GM21390 (cell line): ENCODE measurements at regions not wholly inside any gene's neighbourhood (a gene's known extent, or its start where the extent isn't known, plus 50 kb on each side); places are given as distances from the start of the nearest gene placed in this dataset.

ENCODE experiments used
- ATAC-seq: cut with Tn5 transposase; IDR thresholded peaks from one replicate; pipeline ENCODE4 v1.9.1; 2021; ENCODE audit not compliant: unreplicated experiment

GRCh38 chr17:70859829-70860228, 690.5 kb downstream of the KCNJ2 start:
- no peak for ATAC-seq

- ATAC-seq, result no peak
These were observed 693.0 kb downstream of the KCNJ2 start for GRCh38 chr17:70862295-70862694.

- ATAC-seq, result no peak
These were observed 694.3 kb downstream of the KCNJ2 start for GRCh38 chr17:70863436-70864248.

GRCh38 chr17:70865993-70866804, 696.9 kb downstream of the KCNJ2 start:
- ATAC-seq, result no peak

- ATAC-seq, result no peak
These were observed 698.8 kb downstream of the KCNJ2 start for GRCh38 chr17:70868149-70868548.

- ATAC-seq, result no peak
These were observed 700.2 kb downstream of the KCNJ2 start for GRCh38 chr17:70869402-70870085.

GRCh38 chr17:70871180-70871818, 702.0 kb downstream of the KCNJ2 start:
- ATAC-seq, result no peak

GRCh38 chr17:70872103-70872502, 702.8 kb downstream of the KCNJ2 start:
- ATAC-seq, result no peak

GRCh38 chr17:70875729-70876310, 706.5 kb downstream of the KCNJ2 start:
- ATAC-seq, result no peak

GRCh38 chr17:70878879-70879278, 709.5 kb downstream of the KCNJ2 start:
- ATAC-seq, result no peak

GRCh38 chr17:70879401-70879800, 710.1 kb downstream of the KCNJ2 start:
- no peak for ATAC-seq

GRCh38 chr17:70881093-70881492, 711.8 kb downstream of the KCNJ2 start:
- ATAC-seq, result no peak

- no peak for ATAC-seq
These were observed 713.2 kb downstream of the KCNJ2 start for GRCh38 chr17:70882504-70882903.

GRCh38 chr17:70886648-70887047, 717.3 kb downstream of the KCNJ2 start:
- no peak for ATAC-seq

- no peak for ATAC-seq
These were observed 719.0 kb downstream of the KCNJ2 start for GRCh38 chr17:70888324-70888723.

- ATAC-seq, result no peak
These were observed 722.0 kb downstream of the KCNJ2 start for GRCh38 chr17:70891306-70891705.

- no peak for ATAC-seq
These were observed 723.2 kb downstream of the KCNJ2 start for GRCh38 chr17:70892527-70892926.

GRCh38 chr17:70896843-70897242, 727.5 kb downstream of the KCNJ2 start:
- no peak for ATAC-seq

GRCh38 chr17:70897446-70897845, 728.1 kb downstream of the KCNJ2 start:
- no peak for ATAC-seq

- no peak for ATAC-seq
These were observed 732.5 kb downstream of the KCNJ2 start for GRCh38 chr17:70901870-70902269.

- no peak for ATAC-seq
These were observed 736.5 kb downstream of the KCNJ2 start for GRCh38 chr17:70905796-70906195.
